MG63 (cell line): ENCODE measurements at regions not wholly inside any gene's neighbourhood (a gene's known extent, or its start where the extent isn't known, plus 50 kb on each side); places are given as distances from the start of the nearest gene placed in this dataset.
"Not testable (repeated sequence)": the region's sequence is repeated elsewhere in the genome, so short reads cannot be mapped to it uniquely, and the experiment has no call there.

Experiments
- DNase-seq: peaks from one replicate; pipeline ENCODE4 v3.0.0-alpha.2; 2020
- H3K27me3 ChIP-seq: fragments of 250-450 bp; sonication (Bioruptor Pico); 2 replicates; pipeline ENCODE4 v1.5.1; 2020; ENCODE audit warnings: mild to moderate bottlenecking, moderate library complexity
- H3K36me3 ChIP-seq: fragments of 250-450 bp; sonication (Bioruptor Pico); 2 replicates; pipeline ENCODE4 v1.5.1; 2020; ENCODE audit warnings: mild to moderate bottlenecking, moderate library complexity
- H3K4me3 ChIP-seq: fragments of 250-450 bp; sonication (Bioruptor Pico); 2 replicates; pipeline ENCODE4 v1.5.1; 2020; ENCODE audit warnings: mild to moderate bottlenecking, moderate library complexity
- H3K9me3 ChIP-seq: fragments of 250-450 bp; sonication (Bioruptor Pico); 2 replicates; pipeline ENCODE4 v1.5.1; 2020; ENCODE audit warnings: mild to moderate bottlenecking, moderate library complexity

DNA sequence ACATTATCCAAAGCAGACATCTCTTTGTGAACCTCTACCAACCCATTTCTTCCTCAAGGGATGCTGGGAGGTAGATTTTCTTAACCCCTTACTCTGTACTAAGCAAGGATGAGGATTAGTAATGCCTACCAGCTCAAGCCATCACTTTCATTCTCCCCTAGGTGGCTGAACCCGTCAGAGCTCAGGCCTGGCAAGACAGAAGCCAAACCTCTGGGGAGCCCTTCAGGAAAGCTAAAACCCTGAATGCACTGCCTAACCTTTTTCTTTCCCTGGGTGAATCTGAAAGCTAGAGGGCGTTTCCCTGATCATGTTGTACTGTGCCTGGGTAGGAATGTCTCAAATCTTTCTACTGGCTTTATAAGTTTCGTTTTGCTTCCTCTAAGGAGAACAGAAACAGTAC, 617.3 kb downstream of the RPL10L start:
- DNase-seq: no peak
- H3K36me3 ChIP-seq: no peaks in the 10 kb centered on the region
- H3K27me3 ChIP-seq: no peaks in the 10 kb centered on the region
- no peaks in the 10 kb centered on the region for H3K9me3 ChIP-seq
- H3K4me3 ChIP-seq: no peak overlapping the region

- Histone ChIP-seq H3K4me3 (no peak overlapping the region), H3K27me3 (no peaks in the 10 kb centered on the region), H3K9me3 (no peaks in the 10 kb centered on the region), H3K36me3 (no peaks in the 10 kb centered on the region)
- no peak for DNase-seq
Measured at GRCh38 chr14:46018846-46019420, 632.6 kb downstream of the RPL10L start.

- DNase-seq: no peak
- Histone ChIP-seq H3K9me3 (no peaks in the 10 kb centered on the region), H3K36me3 (no peaks in the 10 kb centered on the region), H3K4me3 (no peak overlapping the region), H3K27me3 (no peaks in the 10 kb centered on the region)
Measured at GRCh38 chr14:46008348-46008747, 643.2 kb downstream of the RPL10L start.

DNA sequence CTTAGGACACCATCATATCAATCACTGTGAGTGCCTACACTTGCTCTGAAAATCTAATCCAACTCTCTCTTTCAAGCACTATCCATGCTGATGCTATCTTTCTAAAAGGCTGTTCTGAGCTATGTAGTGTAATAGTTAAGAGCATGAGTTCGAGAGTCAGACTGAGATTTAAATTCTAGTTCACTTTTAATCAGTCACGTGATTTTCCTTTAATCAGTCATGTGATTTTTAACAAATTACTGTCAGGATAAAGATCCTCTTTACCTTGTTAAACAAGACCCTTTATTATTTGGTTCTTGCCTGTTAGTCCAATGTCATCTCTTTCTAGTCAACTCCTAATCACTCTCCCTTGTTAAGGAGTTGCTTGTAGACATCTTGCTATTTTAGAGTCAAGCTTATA, 653.0 kb downstream of the RPL10L start:
- H3K36me3 ChIP-seq: no peaks in the 10 kb centered on the region
- no peaks in the 10 kb centered on the region for H3K9me3 ChIP-seq
- H3K27me3 ChIP-seq: no peaks in the 10 kb centered on the region
- no peak for DNase-seq
- H3K4me3 ChIP-seq: no peak overlapping the region

DNA sequence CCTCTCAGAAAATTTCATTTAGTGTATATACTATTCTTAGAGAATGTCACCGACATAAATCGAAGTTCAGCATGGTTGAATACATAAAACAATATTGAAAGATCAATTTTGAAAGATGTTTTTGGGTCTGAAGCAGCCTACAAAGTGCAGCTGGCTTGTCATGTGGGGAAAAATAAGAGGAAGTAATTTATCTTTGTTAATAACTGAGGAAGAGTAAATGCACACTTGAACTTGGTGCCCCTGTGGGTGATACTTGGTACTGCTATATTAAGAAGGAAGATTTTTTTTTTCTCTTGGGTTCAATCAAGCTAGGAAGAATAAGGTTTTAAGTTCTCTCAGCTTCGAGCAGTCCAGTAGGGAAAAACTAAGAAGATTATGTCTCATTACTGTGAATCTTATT, 661.3 kb downstream of the RPL10L start:
- no peaks in the 10 kb centered on the region for H3K36me3 ChIP-seq

DNA sequence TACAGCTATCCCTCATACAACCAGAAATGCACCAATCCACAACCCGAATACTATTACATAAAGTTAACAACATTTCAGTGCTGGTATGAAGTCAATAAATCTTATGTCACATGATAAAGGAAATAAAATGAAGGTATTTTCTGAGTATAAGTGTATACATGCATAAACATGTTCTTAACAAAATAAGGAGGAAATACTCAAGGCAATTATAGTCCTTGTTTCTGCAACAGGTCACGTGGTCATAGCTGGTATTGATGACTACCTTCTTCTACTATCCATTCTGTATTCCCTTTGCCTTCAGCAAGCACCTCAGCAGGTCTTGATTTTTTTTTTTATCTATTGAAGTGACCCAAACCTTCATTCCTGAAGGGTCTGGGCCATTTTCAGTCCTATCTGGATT, 675.6 kb downstream of the RPL10L start:
- Histone ChIP-seq H3K36me3 (no peaks in the 10 kb centered on the region), H3K9me3 (no peaks in the 10 kb centered on the region), H3K27me3 (no peaks in the 10 kb centered on the region), H3K4me3 (no peak overlapping the region)
- no peak for DNase-seq

More for the DNA sequence above, 661.3 kb downstream of the RPL10L start:
- no peak for DNase-seq
- Histone ChIP-seq H3K9me3 (no peaks in the 10 kb centered on the region), H3K4me3 (no peak overlapping the region), H3K27me3 (no peaks in the 10 kb centered on the region)

GRCh38 chr14:45972416-45972815, 679.2 kb downstream of the RPL10L start:
- Histone ChIP-seq H3K9me3 (no peaks in the 10 kb centered on the region), H3K27me3 (no peaks in the 10 kb centered on the region), H3K4me3 (no peak overlapping the region), H3K36me3 (no peaks in the 10 kb centered on the region)
- no peak for DNase-seq

DNA sequence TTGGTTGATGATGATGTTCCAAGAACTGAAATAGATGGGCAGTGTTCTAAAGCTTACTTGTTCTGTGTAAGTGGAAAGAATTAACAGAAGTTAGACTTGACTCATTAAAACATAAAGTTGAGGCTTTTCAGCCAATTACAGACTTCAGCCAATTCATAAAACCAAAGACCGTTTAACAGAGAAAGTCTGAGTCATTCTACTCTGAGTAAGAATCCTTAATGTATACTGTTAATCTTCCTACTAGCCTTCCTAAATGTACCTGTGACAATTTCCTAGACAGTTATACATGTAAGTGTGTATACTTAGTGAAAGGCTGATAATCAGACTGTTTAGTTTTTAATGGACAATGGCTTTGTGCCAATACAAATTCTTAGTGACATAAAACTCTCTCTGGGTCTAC, 681.0 kb downstream of the RPL10L start:
- no peak overlapping the region for H3K4me3 ChIP-seq
- H3K9me3 ChIP-seq: no peaks in the 10 kb centered on the region
- DNase-seq: no peak
- no peaks in the 10 kb centered on the region for H3K27me3 ChIP-seq
- no peaks in the 10 kb centered on the region for H3K36me3 ChIP-seq

- no peak for DNase-seq
- H3K9me3 ChIP-seq: no peaks in the 10 kb centered on the region
- H3K4me3 ChIP-seq: no peak overlapping the region
- no peaks in the 10 kb centered on the region for H3K27me3 ChIP-seq
- H3K36me3 ChIP-seq: no peaks in the 10 kb centered on the region
Measured at GRCh38 chr14:45968037-45968436, 683.5 kb downstream of the RPL10L start.

DNA sequence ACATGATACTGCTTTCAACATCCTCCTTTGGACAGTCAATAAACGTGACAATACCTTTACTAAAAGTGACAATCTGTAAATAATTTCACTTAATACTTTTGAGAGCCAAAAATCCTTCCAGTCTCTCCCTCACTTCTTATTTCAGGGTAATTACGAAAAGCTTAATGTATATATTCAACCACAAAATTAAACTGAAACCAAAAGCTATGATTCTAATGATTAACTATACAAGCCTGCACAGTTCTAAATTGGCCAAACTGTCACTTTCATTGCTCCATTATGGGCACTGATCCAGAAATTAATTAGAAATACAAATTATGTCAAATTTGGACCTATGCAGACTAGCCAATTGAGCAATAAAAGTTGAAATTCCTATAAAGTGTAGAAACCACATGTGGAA, 696.5 kb upstream of the MIS18BP1 start:
- DNase-seq: no peak

DNA sequence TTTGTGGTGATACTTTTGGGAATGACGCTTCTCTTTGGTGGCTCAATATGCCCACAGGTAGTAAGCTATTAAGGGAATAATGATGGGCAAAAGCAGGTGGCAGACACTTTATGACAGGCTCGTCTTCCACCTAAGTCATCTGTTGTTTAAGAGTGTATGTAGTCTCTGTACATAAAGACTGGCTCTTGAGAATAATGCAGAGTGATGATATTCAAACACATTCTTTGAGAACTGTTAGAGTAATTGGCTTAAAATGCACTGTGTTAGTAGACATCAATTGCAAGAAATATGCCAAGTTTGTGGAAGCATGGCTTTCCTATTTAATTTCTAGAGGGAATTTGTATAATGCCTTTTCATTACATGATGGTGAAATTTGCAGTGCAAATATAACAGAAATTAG, 694.8 kb upstream of the MIS18BP1 start:
- Histone ChIP-seq H3K9me3 (no peaks in the 10 kb centered on the region), H3K4me3 (no peak overlapping the region), H3K27me3 (no peaks in the 10 kb centered on the region), H3K36me3 (no peaks in the 10 kb centered on the region)
- no peak for DNase-seq

More for the DNA sequence above, 696.5 kb upstream of the MIS18BP1 start:
- Histone ChIP-seq H3K36me3 (no peaks in the 10 kb centered on the region), H3K9me3 (no peaks in the 10 kb centered on the region), H3K27me3 (no peaks in the 10 kb centered on the region), H3K4me3 (no peak overlapping the region)

DNA sequence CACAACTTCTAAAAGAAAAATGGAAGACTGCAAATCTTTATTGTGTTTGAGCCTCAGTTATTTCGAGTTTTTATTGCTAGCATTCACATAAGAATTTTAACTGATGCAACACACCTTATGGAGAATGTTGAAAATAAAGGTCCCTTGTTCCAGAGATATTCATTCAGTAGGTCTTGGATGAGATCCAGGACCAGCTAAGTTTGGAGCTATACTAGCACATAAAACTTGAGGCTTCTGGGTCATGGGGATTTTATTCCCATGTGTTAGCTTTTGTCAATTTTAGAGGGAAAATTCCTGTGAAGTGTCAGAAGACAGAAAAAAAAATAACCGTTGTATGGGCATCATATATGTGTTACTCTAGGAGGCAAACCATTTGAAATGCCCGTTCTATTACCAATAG, 693.2 kb upstream of the MIS18BP1 start:
- H3K27me3 ChIP-seq: no peaks in the 10 kb centered on the region
- H3K9me3 ChIP-seq: no peaks in the 10 kb centered on the region
- no peak for DNase-seq
- no peak overlapping the region for H3K4me3 ChIP-seq
- no peaks in the 10 kb centered on the region for H3K36me3 ChIP-seq

GRCh38 chr14:45940318-45940717, 687.3 kb upstream of the MIS18BP1 start:
- H3K36me3 ChIP-seq: no peaks in the 10 kb centered on the region
- H3K27me3 ChIP-seq: no peaks in the 10 kb centered on the region
- DNase-seq: no peak
- no peaks in the 10 kb centered on the region for H3K9me3 ChIP-seq
- no peak overlapping the region for H3K4me3 ChIP-seq

GRCh38 chr14:45939572-45939971, 686.6 kb upstream of the MIS18BP1 start:
- no peaks in the 10 kb centered on the region for H3K36me3 ChIP-seq
- no peak for DNase-seq
- no peaks in the 10 kb centered on the region for H3K9me3 ChIP-seq
- H3K27me3 ChIP-seq: no peaks in the 10 kb centered on the region
- no peak overlapping the region for H3K4me3 ChIP-seq

- H3K36me3 ChIP-seq, H3K9me3 ChIP-seq, DNase-seq, H3K4me3 ChIP-seq, H3K27me3 ChIP-seq: not testable (repeated sequence)
Measured at GRCh38 chr14:45919995-45920394, 667.0 kb upstream of the MIS18BP1 start.

- Histone ChIP-seq H3K9me3 (no peaks in the 10 kb centered on the region), H3K27me3 (no peaks in the 10 kb centered on the region), H3K36me3 (no peaks in the 10 kb centered on the region), H3K4me3 (no peak overlapping the region)
- no peak for DNase-seq
Measured at GRCh38 chr14:45916340-45916953, 663.4 kb upstream of the MIS18BP1 start.

- DNase-seq: no peak
- no peak overlapping the region for H3K4me3 ChIP-seq
Measured at GRCh38 chr14:45907782-45908181, 654.8 kb upstream of the MIS18BP1 start.

GRCh38 chr14:45906257-45906656, 653.3 kb upstream of the MIS18BP1 start:
- H3K36me3 ChIP-seq: no peaks in the 10 kb centered on the region
- DNase-seq: no peak
- no peak overlapping the region for H3K4me3 ChIP-seq
- H3K9me3 ChIP-seq: no peaks in the 10 kb centered on the region
- H3K27me3 ChIP-seq: no peaks in the 10 kb centered on the region

More at GRCh38 chr14:45907782-45908181, 654.8 kb upstream of the MIS18BP1 start:
- Histone ChIP-seq H3K36me3 (no peaks in the 10 kb centered on the region), H3K9me3 (no peaks in the 10 kb centered on the region), H3K27me3 (no peaks in the 10 kb centered on the region)
